ENCODE measurements at regions not wholly inside any gene's neighbourhood (a gene's known extent, or its start where the extent isn't known, plus 50 kb on each side); places are given as distances from the start of the nearest gene placed in this dataset.

DNA sequence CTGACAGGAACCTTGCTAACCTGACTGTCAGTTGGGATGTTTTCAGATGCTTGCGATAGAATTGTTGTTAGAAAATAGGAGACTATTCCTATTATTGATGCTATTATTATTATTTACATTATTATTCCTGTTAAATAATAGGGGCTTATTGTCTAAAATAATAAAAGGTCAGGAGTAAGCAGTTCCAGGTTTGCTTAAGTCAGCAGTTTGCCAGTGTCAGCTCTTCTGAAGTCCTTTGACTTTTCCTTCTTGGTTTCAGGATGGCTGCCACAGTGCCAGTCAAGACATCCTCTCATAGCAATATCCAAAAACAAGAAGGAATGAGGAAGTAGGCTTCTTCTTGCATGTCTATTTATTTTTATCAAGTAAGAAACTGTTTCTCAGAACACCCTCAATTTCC, 141.7 kb upstream of the MARCHF11 start:
- FAIRE-seq (no peak), DNase-seq (ENCODE audit: low read depth) (no peak)
- Histone ChIP-seq H3K27me3 (ENCODE audit: control insufficient read depth, insufficient read depth, low read length) (no peaks in the 10 kb centered on the region), H3K4me3 (ENCODE audit: low read depth, low read length) (no peak overlapping the region), H3K36me3 (ENCODE audit: control insufficient read depth, insufficient read depth, low read length) (no peaks in the 10 kb centered on the region)
- TF ChIP-seq, protein P1, sequence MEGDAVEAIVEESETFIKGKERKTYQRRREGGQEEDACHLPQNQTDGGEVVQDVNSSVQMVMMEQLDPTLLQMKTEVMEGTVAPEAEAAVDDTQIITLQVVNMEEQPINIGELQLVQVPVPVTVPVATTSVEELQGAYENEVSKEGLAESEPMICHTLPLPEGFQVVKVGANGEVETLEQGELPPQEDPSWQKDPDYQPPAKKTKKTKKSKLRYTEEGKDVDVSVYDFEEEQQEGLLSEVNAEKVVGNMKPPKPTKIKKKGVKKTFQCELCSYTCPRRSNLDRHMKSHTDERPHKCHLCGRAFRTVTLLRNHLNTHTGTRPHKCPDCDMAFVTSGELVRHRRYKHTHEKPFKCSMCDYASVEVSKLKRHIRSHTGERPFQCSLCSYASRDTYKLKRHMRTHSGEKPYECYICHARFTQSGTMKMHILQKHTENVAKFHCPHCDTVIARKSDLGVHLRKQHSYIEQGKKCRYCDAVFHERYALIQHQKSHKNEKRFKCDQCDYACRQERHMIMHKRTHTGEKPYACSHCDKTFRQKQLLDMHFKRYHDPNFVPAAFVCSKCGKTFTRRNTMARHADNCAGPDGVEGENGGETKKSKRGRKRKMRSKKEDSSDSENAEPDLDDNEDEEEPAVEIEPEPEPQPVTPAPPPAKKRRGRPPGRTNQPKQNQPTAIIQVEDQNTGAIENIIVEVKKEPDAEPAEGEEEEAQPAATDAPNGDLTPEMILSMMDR (IDR thresholded peaks at IDR 0.05; ENCODE audit: insufficient read depth, low read length, severe bottlenecking): no peak

DNA sequence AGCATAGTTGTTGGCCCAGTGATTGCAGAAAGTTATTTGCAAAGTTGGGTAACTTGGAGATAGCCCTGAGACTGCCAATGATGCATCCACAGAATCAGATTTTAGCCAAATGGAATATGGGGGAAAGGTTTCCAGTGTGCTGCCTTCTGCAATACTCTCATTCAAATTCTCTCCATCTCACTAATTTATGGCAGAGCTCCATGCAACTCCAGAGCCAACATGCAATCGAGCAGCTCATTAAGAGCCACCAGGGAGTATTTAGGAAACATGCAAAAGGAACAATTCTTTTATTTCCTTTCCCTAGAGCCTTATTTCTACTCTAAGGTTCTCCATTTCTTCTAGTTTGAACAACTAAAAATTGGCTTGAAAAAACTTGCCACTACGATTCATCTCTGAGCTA, 135.9 kb upstream of the MARCHF11 start:
- no peak for FAIRE-seq
- Histone ChIP-seq H3K4me3 (ENCODE audit: low read depth, low read length) (no peak overlapping the region), H3K27me3 (ENCODE audit: control insufficient read depth, insufficient read depth, low read length) (no peaks in the 10 kb centered on the region), H3K36me3 (ENCODE audit: control insufficient read depth, insufficient read depth, low read length) (no peaks in the 10 kb centered on the region)
- TF ChIP-seq, protein P1 (IDR thresholded peaks at IDR 0.05; ENCODE audit: insufficient read depth, low read length, severe bottlenecking): no peak
- no peak for DNase-seq (ENCODE audit: low read depth)

DNA sequence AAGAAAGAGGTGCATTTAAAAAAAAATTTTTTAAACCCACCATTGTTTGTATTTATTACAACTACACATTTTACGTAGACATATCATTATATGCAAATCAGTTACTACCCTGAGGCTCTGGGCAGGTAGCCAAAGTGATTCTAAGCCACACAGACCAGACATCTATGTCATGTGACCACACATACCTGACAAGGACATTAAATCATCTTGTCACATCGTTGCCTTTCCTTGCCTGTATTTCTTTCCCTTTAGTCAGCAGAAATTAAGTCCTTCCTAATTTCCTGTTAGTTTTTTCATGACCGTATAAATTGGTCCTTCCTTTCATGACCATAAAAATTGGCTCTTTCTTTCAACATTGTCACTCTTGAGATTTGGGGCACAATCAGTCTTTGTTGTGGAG, 134.2 kb upstream of the MARCHF11 start:
- TF ChIP-seq, protein P1 (IDR thresholded peaks at IDR 0.05; ENCODE audit: insufficient read depth, low read length, severe bottlenecking): no peak
- no peaks in the 10 kb centered on the region for H3K27me3 ChIP-seq (ENCODE audit: control insufficient read depth, insufficient read depth, low read length)
- no peaks in the 10 kb centered on the region for H3K36me3 ChIP-seq (ENCODE audit: control insufficient read depth, insufficient read depth, low read length)
- no peak for DNase-seq (ENCODE audit: low read depth)
- H3K4me3 ChIP-seq (ENCODE audit: low read depth, low read length): no peak overlapping the region
- no peak for FAIRE-seq

DNA sequence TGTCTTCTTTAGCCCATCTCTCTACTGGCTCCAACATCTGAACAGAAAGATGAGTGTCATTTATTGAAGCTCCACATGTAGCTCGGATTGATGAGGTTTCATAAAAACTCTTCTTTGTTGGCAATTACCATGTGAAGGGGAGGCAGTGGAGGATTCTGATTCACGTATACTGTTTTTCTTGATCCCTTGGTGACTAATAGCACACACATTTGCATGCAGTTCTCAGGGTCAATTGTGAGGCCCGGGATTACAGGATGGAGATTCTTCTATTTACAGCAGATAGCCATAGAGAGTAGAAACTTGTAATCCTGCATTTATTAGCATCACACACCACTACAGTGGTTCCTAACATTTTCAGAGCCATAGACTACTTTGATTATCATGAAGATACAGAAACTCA, 133.2 kb upstream of the MARCHF11 start:
- TF ChIP-seq, protein P1 (IDR thresholded peaks at IDR 0.05; ENCODE audit: insufficient read depth, low read length, severe bottlenecking): no peak
- DNase-seq (ENCODE audit: low read depth) (no peak), FAIRE-seq (no peak)
- Histone ChIP-seq H3K27me3 (ENCODE audit: control insufficient read depth, insufficient read depth, low read length) (no peaks in the 10 kb centered on the region), H3K4me3 (ENCODE audit: low read depth, low read length) (no peak overlapping the region), H3K36me3 (ENCODE audit: control insufficient read depth, insufficient read depth, low read length) (no peaks in the 10 kb centered on the region)

DNA sequence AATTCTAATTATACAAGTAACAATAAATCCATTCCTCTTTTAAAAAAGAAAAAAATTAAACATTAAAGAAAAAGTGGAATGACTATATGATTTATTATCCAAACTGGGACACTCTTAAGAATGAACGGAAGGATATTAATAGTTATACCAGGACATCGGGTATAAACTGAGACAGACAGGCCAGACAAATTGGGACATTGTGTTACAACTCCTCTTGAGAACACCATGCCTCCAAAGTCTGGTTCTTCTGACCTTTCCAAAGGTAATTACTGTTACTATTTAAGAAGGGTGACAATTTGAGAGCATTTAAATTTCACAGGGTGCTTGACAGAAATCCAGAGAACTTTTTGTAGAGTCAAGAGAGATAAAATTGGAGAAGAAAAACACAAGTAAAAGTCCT, 132.1 kb upstream of the MARCHF11 start:
- FAIRE-seq: no peak
- no peak overlapping the region for H3K4me3 ChIP-seq (ENCODE audit: low read depth, low read length)
- TF ChIP-seq, protein P1 (IDR thresholded peaks at IDR 0.05; ENCODE audit: insufficient read depth, low read length, severe bottlenecking): no peak
- H3K36me3 ChIP-seq (ENCODE audit: control insufficient read depth, insufficient read depth, low read length): no peaks in the 10 kb centered on the region
- H3K27me3 ChIP-seq (ENCODE audit: control insufficient read depth, insufficient read depth, low read length): no peaks in the 10 kb centered on the region
- no peak for DNase-seq (ENCODE audit: low read depth)

DNA sequence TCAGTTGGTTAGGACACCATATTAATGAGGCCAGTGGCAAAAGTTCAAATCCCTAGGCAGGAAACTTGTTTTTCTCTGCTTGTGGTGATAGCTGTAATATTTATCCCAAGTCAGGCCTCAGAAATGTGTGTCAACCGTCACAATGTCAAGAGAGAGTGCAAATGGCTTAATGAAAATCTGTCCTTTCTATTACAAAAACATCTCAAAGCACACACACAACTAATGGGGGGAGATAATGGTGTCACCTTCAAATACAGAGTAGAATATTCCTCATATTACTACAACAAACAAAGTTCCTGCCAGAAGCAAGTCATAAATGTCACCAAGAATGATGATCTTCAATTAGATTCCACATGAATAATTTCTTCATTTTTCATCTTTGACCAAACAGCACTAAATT, 127.2 kb upstream of the MARCHF11 start:
- no peak for FAIRE-seq
- TF ChIP-seq, protein P1 (IDR thresholded peaks at IDR 0.05; ENCODE audit: insufficient read depth, low read length, severe bottlenecking): no peak
- DNase-seq (ENCODE audit: low read depth): no peak

More for the DNA sequence above, 127.2 kb upstream of the MARCHF11 start:
- Histone ChIP-seq H3K36me3 (ENCODE audit: control insufficient read depth, insufficient read depth, low read length) (no peaks in the 10 kb centered on the region), H3K27me3 (ENCODE audit: control insufficient read depth, insufficient read depth, low read length) (no peaks in the 10 kb centered on the region), H3K4me3 (ENCODE audit: low read depth, low read length) (no peak overlapping the region)
